ENCODE measurements at regions not wholly inside any gene's neighbourhood (a gene's known extent, or its start where the extent isn't known, plus 50 kb on each side); places are given as distances from the start of the nearest gene placed in this dataset.
"Not testable (repeated sequence)": the region's sequence is repeated elsewhere in the genome, so short reads cannot be mapped to it uniquely, and the experiment has no call there.

GRCh38 chr16:21361612-21362227 lies 83.6 kb upstream of the CRYM start:
- intact Hi-C loops (cut with micrococcal nuclease); ATAC-seq; BruUV-seq (replicated peaks); H2AFZ ChIP-seq (ENCODE audit: low read depth, low read length, poor library complexity, severe bottlenecking); H3K4me1 ChIP-seq (ENCODE audit: control insufficient read depth in 1 of 2, insufficient read depth in 2 of 2, low read length in 2 of 2); H3K9me2 ChIP-seq (ENCODE audit: insufficient read depth); H3K36me3 ChIP-seq (ENCODE audit: control insufficient read depth in 1 of 2, insufficient read depth in 2 of 2, low read length in 2 of 2); DNase-seq (ENCODE audit: low read depth, low spot score); H3K9me3 ChIP-seq (ENCODE audit: control insufficient read depth in 1 of 2, insufficient read depth in 1 of 2, low read depth in 1 of 2, low read length in 2 of 2); H3K27ac ChIP-seq (ENCODE audit: low read depth, low read length); CTCF ChIA-PET; H3K9ac ChIP-seq (ENCODE audit: low read length); H3K4me2 ChIP-seq (ENCODE audit: low read length); H3K27me3 ChIP-seq (ENCODE audit: insufficient read depth, low read length); H4K20me1 ChIP-seq (ENCODE audit: insufficient read depth); H3K4me3 ChIP-seq (replicated peaks in 1 of 2; ENCODE audit: low read depth in 1 of 2, low read length in 2 of 2); H3K79me2 ChIP-seq (ENCODE audit: insufficient read depth, low read length); POLR2A ChIA-PET: not testable (repeated sequence)
- RAD21 ChIA-PET (ENCODE audit: low non-redundant PET in 1 of 2, low total read pairs in 2 of 2, uncharacterized antibody in 2 of 2, unreplicated experiment in 2 of 2) = interaction anchor here in 1 of 2 experiments (0.6 kb wide), 1 partner anchor 20 kb away, joined by 4 read pairs; no protein-coding TSS in a partner anchor

GRCh38 chr16:21361045-21361444 lies 83.0 kb upstream of the CRYM start:
- DNase-seq (ENCODE audit: low read depth, low spot score); H2AFZ ChIP-seq (ENCODE audit: low read depth, low read length, poor library complexity, severe bottlenecking); H3K4me2 ChIP-seq (ENCODE audit: low read length); POLR2A ChIA-PET; H3K9me3 ChIP-seq (ENCODE audit: control insufficient read depth in 1 of 2, insufficient read depth in 1 of 2, low read depth in 1 of 2, low read length in 2 of 2); H3K79me2 ChIP-seq (ENCODE audit: insufficient read depth, low read length); H3K27me3 ChIP-seq (ENCODE audit: insufficient read depth, low read length); H4K20me1 ChIP-seq (ENCODE audit: insufficient read depth); H3K9ac ChIP-seq (ENCODE audit: low read length); H3K9me2 ChIP-seq (ENCODE audit: insufficient read depth); CTCF ChIA-PET; H3K27ac ChIP-seq (ENCODE audit: low read depth, low read length); ATAC-seq; intact Hi-C loops (cut with micrococcal nuclease); H3K4me3 ChIP-seq (replicated peaks in 1 of 2; ENCODE audit: low read depth in 1 of 2, low read length in 2 of 2); H3K4me1 ChIP-seq (ENCODE audit: control insufficient read depth in 1 of 2, insufficient read depth in 2 of 2, low read length in 2 of 2); H3K36me3 ChIP-seq (ENCODE audit: control insufficient read depth in 1 of 2, insufficient read depth in 2 of 2, low read length in 2 of 2); BruUV-seq (replicated peaks): not testable (repeated sequence)
- RAD21 ChIA-PET (ENCODE audit: low non-redundant PET in 1 of 2, low total read pairs in 2 of 2, uncharacterized antibody in 2 of 2, unreplicated experiment in 2 of 2) = interaction anchor here in 1 of 2 experiments (0.6 kb wide), 1 partner anchor 19 kb away, joined by 4 read pairs; no protein-coding TSS in a partner anchor

- H3K27me3 ChIP-seq (ENCODE audit: insufficient read depth, low read length); intact Hi-C loops (cut with micrococcal nuclease): not testable (repeated sequence)
Measured at GRCh38 chr16:21359513-21359912, 81.4 kb upstream of the CRYM start.

GRCh38 chr16:21358261-21358795 lies 80.2 kb upstream of the CRYM start:
- CTCF ChIA-PET; H3K4me1 ChIP-seq (ENCODE audit: control insufficient read depth in 1 of 2, insufficient read depth in 2 of 2, low read length in 2 of 2); H3K4me2 ChIP-seq (ENCODE audit: low read length); POLR2A ChIA-PET; H3K27me3 ChIP-seq (ENCODE audit: insufficient read depth, low read length); H3K9me2 ChIP-seq (ENCODE audit: insufficient read depth); H3K9me3 ChIP-seq (ENCODE audit: control insufficient read depth in 1 of 2, insufficient read depth in 1 of 2, low read depth in 1 of 2, low read length in 2 of 2); BruUV-seq (replicated peaks); H3K27ac ChIP-seq (ENCODE audit: low read depth, low read length); RAD21 ChIA-PET (ENCODE audit: low non-redundant PET in 1 of 2, low total read pairs in 2 of 2, uncharacterized antibody in 2 of 2, unreplicated experiment in 2 of 2); H3K4me3 ChIP-seq (replicated peaks in 1 of 2; ENCODE audit: low read depth in 1 of 2, low read length in 2 of 2); H3K9ac ChIP-seq (ENCODE audit: low read length); intact Hi-C loops (cut with micrococcal nuclease); ATAC-seq; H3K79me2 ChIP-seq (ENCODE audit: insufficient read depth, low read length); H4K20me1 ChIP-seq (ENCODE audit: insufficient read depth); H3K36me3 ChIP-seq (ENCODE audit: control insufficient read depth in 1 of 2, insufficient read depth in 2 of 2, low read length in 2 of 2); DNase-seq (ENCODE audit: low read depth, low spot score); H2AFZ ChIP-seq (ENCODE audit: low read depth, low read length, poor library complexity, severe bottlenecking): not testable (repeated sequence)

More at GRCh38 chr16:21359513-21359912, 81.4 kb upstream of the CRYM start:
- H2AFZ ChIP-seq (ENCODE audit: low read depth, low read length, poor library complexity, severe bottlenecking); H3K4me1 ChIP-seq (ENCODE audit: control insufficient read depth in 1 of 2, insufficient read depth in 2 of 2, low read length in 2 of 2); POLR2A ChIA-PET; ATAC-seq; H3K9ac ChIP-seq (ENCODE audit: low read length); H3K4me3 ChIP-seq (replicated peaks in 1 of 2; ENCODE audit: low read depth in 1 of 2, low read length in 2 of 2); H3K4me2 ChIP-seq (ENCODE audit: low read length); H3K79me2 ChIP-seq (ENCODE audit: insufficient read depth, low read length); BruUV-seq (replicated peaks); H3K36me3 ChIP-seq (ENCODE audit: control insufficient read depth in 1 of 2, insufficient read depth in 2 of 2, low read length in 2 of 2); RAD21 ChIA-PET (ENCODE audit: low non-redundant PET in 1 of 2, low total read pairs in 2 of 2, uncharacterized antibody in 2 of 2, unreplicated experiment in 2 of 2); DNase-seq (ENCODE audit: low read depth, low spot score); CTCF ChIA-PET; H3K9me2 ChIP-seq (ENCODE audit: insufficient read depth); H3K9me3 ChIP-seq (ENCODE audit: control insufficient read depth in 1 of 2, insufficient read depth in 1 of 2, low read depth in 1 of 2, low read length in 2 of 2); H3K27ac ChIP-seq (ENCODE audit: low read depth, low read length); H4K20me1 ChIP-seq (ENCODE audit: insufficient read depth): not testable (repeated sequence)

Measured in HCT116 (cell line).